Suprapubic skin (tissue), 4 donors: ENCODE measurements at regions not wholly inside any gene's neighbourhood (a gene's known extent, or its start where the extent isn't known, plus 50 kb on each side); places are given as distances from the start of the nearest gene placed in this dataset.

Experiments
- DNase-seq, 2 donors: peaks; one replicate each; pipeline ENCODE4 v3.0.0-alpha.2; 2019; ENCODE audit warnings: low spot score in 2 of 2
- H3K27ac ChIP-seq: fragments of 200-600 bp; sonication (generic); one replicate; pipeline ENCODE4 v1.5.1; 2019
- H3K27me3 ChIP-seq: fragments of 200-600 bp; sonication (generic); one replicate; pipeline ENCODE4 v1.5.1; 2019
- H3K36me3 ChIP-seq: fragments of 200-600 bp; sonication (generic); one replicate; pipeline ENCODE4 v1.5.1; 2019
- H3K4me1 ChIP-seq: fragments of 200-600 bp; sonication (generic); one replicate; pipeline ENCODE4 v1.5.1; 2019
- H3K4me3 ChIP-seq: fragments of 200-600 bp; sonication (generic); one replicate; pipeline ENCODE4 v1.5.1; 2019; ENCODE audit warnings: mild to moderate bottlenecking
- H3K9me3 ChIP-seq: fragments of 200-600 bp; sonication (generic); one replicate; pipeline ENCODE4 v1.5.1; 2019
- EP300 ChIP-seq: sonication (generic); formaldehyde crosslinking; IDR thresholded peaks from one replicate; pipeline ENCODE4 v1.6.1; 2017; ENCODE audit warnings: antibody characterized with exemption
- POLR2A ChIP-seq, 2 donors: fragments of 450-650 bp; IDR thresholded peaks; one replicate each; pipeline ENCODE4 v1.6.1; 2017; ENCODE audit warnings: antibody characterized with exemption in 2 of 2, mild to moderate bottlenecking in 2 of 2, moderate library complexity in 2 of 2
- POLR2AphosphoS5 ChIP-seq, 3 donors: sonication (generic); formaldehyde crosslinking; IDR thresholded peaks; one replicate each; pipeline ENCODE4 v1.6.1; 2017; ENCODE audit warnings: antibody characterized with exemption in 3 of 3
- WGBS: methylation state at CpG from one replicate; pipeline ENCODE4 v1.1.5; 2018; 5-methylcytosine and 5-hydroxymethylcytosine counted together
- TF ChIP-seq, protein P1 (sequence below), 2 donors: fragments of 200-600 bp in 1 of 2; fragments of 450-650 bp in 1 of 2; sonication (generic) in 1 of 2; IDR thresholded peaks; one replicate each; pipeline ENCODE4 v1.5.1; 2016 to 2019; ENCODE audit warnings: antibody characterized with exemption in 2 of 2, mild to moderate bottlenecking in 1 of 2, moderate library complexity in 1 of 2

- no peaks in the 10 kb centered on the region for H3K27me3 ChIP-seq
- no peak overlapping the region for H3K4me3 ChIP-seq
- no peaks in the 10 kb centered on the region for H3K4me1 ChIP-seq
- no peak overlapping the region for H3K27ac ChIP-seq
- no peak for TF ChIP-seq POLR2A (IDR thresholded peaks at IDR 0.05)
- TF ChIP-seq, protein P1, sequence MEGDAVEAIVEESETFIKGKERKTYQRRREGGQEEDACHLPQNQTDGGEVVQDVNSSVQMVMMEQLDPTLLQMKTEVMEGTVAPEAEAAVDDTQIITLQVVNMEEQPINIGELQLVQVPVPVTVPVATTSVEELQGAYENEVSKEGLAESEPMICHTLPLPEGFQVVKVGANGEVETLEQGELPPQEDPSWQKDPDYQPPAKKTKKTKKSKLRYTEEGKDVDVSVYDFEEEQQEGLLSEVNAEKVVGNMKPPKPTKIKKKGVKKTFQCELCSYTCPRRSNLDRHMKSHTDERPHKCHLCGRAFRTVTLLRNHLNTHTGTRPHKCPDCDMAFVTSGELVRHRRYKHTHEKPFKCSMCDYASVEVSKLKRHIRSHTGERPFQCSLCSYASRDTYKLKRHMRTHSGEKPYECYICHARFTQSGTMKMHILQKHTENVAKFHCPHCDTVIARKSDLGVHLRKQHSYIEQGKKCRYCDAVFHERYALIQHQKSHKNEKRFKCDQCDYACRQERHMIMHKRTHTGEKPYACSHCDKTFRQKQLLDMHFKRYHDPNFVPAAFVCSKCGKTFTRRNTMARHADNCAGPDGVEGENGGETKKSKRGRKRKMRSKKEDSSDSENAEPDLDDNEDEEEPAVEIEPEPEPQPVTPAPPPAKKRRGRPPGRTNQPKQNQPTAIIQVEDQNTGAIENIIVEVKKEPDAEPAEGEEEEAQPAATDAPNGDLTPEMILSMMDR (IDR thresholded peaks at IDR 0.05) = no peak
- no peak for TF ChIP-seq EP300
- no peak for TF ChIP-seq POLR2AphosphoS5 (IDR thresholded peaks at IDR 0.05)
- no peaks in the 10 kb centered on the region for H3K36me3 ChIP-seq
- 71% methylated on average over 2 of the region's 2 CpGs for WGBS
- DNase-seq = no peak
- H3K9me3 ChIP-seq = no peaks in the 10 kb centered on the region
These were observed 991.3 kb upstream of the DIAPH2 start for GRCh38 chrX:95693365-95693764.

DNA sequence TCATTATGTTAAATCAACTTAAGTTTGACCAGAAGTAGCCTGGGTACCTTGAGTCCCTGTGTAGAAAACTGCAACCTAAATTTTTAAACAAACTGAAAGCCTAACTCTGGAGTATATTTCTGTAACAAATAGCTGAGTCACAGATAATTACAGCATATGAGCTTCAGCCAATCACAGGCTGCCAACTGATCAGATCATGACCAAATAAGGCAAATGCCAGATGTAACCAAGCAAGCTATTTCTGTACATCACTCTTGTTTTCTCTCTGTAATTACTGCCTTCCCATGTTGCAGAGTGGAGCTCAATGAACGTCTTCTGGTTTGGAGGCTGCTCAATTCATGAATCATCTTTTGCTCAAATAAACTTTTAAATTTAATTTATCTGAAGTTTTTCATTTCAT, 980.9 kb upstream of the DIAPH2 start:
- 53% methylated on average over 1 of the region's 1 CpG for WGBS
- TF ChIP-seq POLR2A (IDR thresholded peaks at IDR 0.05) (no peak), EP300 (no peak), POLR2AphosphoS5 (IDR thresholded peaks at IDR 0.05) (no peak)
- TF ChIP-seq, protein P1 (IDR thresholded peaks at IDR 0.05) = no peak
- no peak for DNase-seq

DNA sequence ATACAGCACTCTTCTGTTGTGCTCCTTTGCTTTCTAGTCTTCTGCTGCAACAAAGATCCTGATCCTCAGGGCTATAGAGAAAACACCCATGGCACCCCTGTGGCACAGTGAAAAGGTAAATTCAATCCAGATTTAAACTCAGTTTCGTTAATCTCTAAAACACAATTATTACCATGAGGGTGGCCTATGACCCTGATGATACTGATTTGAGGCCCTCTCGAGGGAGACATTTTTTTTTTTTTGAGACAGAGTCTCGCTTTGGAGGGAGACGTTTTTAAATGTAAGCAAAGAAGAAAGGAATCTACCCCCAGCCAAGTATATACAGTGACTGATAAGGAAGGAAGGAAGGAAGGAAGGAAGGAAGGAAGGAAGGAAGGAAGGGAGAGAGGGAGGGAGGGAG, 967.8 kb upstream of the DIAPH2 start:
- Histone ChIP-seq H3K27me3 (no peaks in the 10 kb centered on the region), H3K4me1 (no peaks in the 10 kb centered on the region), H3K36me3 (no peaks in the 10 kb centered on the region), H3K4me3 (no peak overlapping the region), H3K9me3 (no peaks in the 10 kb centered on the region), H3K27ac (no peak overlapping the region)
- no peak for TF ChIP-seq EP300
- TF ChIP-seq, protein P1 (IDR thresholded peaks at IDR 0.05) = no peak
- no peak for TF ChIP-seq POLR2AphosphoS5 (IDR thresholded peaks at IDR 0.05)
- no peak for TF ChIP-seq POLR2A (IDR thresholded peaks at IDR 0.05)
- WGBS = 60% methylated on average over 4 of the region's 4 CpGs
- no peak for DNase-seq

More for the DNA sequence above, 980.9 kb upstream of the DIAPH2 start:
- no peaks in the 10 kb centered on the region for H3K9me3 ChIP-seq
- no peaks in the 10 kb centered on the region for H3K36me3 ChIP-seq
- H3K27ac ChIP-seq = no peak overlapping the region
- no peaks in the 10 kb centered on the region for H3K4me1 ChIP-seq
- no peak overlapping the region for H3K4me3 ChIP-seq
- no peaks in the 10 kb centered on the region for H3K27me3 ChIP-seq

DNA sequence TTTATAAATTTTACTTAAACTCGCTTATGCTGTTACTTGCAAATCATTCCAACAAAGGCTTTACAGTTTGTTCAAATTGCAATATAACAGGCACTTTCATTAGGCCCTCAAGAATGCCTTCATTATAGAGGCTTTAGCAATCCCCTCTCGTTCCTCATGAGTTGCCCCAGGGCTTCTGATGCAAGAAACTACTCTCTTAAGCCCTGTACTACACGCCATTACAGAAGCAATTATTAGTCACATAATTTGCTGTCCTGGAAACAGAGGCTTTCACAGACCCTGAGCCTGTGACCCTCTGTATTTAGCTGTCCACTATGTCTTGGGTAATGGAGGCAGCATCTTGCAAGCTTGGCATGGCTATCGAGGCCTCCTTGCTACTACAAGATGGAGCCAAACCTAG, 965.9 kb upstream of the DIAPH2 start:
- Histone ChIP-seq H3K27ac (no peak overlapping the region), H3K36me3 (no peaks in the 10 kb centered on the region), H3K9me3 (no peaks in the 10 kb centered on the region), H3K27me3 (no peaks in the 10 kb centered on the region), H3K4me3 (no peak overlapping the region), H3K4me1 (no peaks in the 10 kb centered on the region)
- 53% methylated on average over 3 of the region's 4 CpGs for WGBS
- no peak for DNase-seq
- no peak for TF ChIP-seq POLR2AphosphoS5 (IDR thresholded peaks at IDR 0.05)
- TF ChIP-seq, protein P1 (IDR thresholded peaks at IDR 0.05) = no peak
- TF ChIP-seq POLR2A (IDR thresholded peaks at IDR 0.05) = no peak
- no peak for TF ChIP-seq EP300

- TF ChIP-seq POLR2A (IDR thresholded peaks at IDR 0.05) (no peak), EP300 (no peak), POLR2AphosphoS5 (IDR thresholded peaks at IDR 0.05) (no peak)
- TF ChIP-seq, protein P1 (IDR thresholded peaks at IDR 0.05) = no peak
These were observed 963.6 kb upstream of the DIAPH2 start for GRCh38 chrX:95721011-95721410.

More at GRCh38 chrX:95721011-95721410, 963.6 kb upstream of the DIAPH2 start:
- H3K36me3 ChIP-seq = no peaks in the 10 kb centered on the region
- no peak for DNase-seq
- no peaks in the 10 kb centered on the region for H3K9me3 ChIP-seq
- no peak overlapping the region for H3K4me3 ChIP-seq
- WGBS = 72% methylated on average over 4 of the region's 4 CpGs
- H3K27me3 ChIP-seq = no peaks in the 10 kb centered on the region
- no peak overlapping the region for H3K27ac ChIP-seq
- H3K4me1 ChIP-seq = no peaks in the 10 kb centered on the region
